Parathyroid adenoma (tissue), 2 donors: ENCODE measurements at regions not wholly inside any gene's neighbourhood (a gene's known extent, or its start where the extent isn't known, plus 50 kb on each side); places are given as distances from the start of the nearest gene placed in this dataset.

Experiments used
- H2AFZ ChIP-seq: fragments of 300-600 bp; sonication (generic); one replicate; pipeline ENCODE4 v1.7.0; 2017; ENCODE audit warnings: antibody characterized with exemption, mild to moderate bottlenecking
- H3K27ac ChIP-seq: fragments of 300-600 bp; sonication (generic); one replicate; pipeline ENCODE4 v1.7.0; 2017
- H3K27me3 ChIP-seq: fragments of 300-600 bp; sonication (generic); one replicate; pipeline ENCODE4 v1.7.0; 2017; ENCODE audit warnings: low read length; ENCODE audit not compliant: control insufficient read depth, insufficient read depth
- H3K36me3 ChIP-seq: fragments of 300-600 bp; sonication (generic); one replicate; pipeline ENCODE4 v1.7.0; 2017; ENCODE audit warnings: low read length; ENCODE audit not compliant: control insufficient read depth, insufficient read depth
- H3K4me1 ChIP-seq: fragments of 300-600 bp; sonication (generic); one replicate; pipeline ENCODE4 v1.7.0; 2017; ENCODE audit warnings: control low read depth
- H3K4me2 ChIP-seq: fragments of 300-600 bp; sonication (generic); one replicate; pipeline ENCODE4 v1.7.0; 2017; ENCODE audit warnings: low read length
- H3K4me3 ChIP-seq: fragments of 300-600 bp; sonication (generic); one replicate; pipeline ENCODE4 v1.7.0; 2017; ENCODE audit warnings: low read depth, low read length
- H3K79me2 ChIP-seq: fragments of 300-600 bp; sonication (generic); one replicate; pipeline ENCODE4 v1.7.0; 2017; ENCODE audit warnings: control low read depth
- H3K9ac ChIP-seq: fragments of 300-600 bp; sonication (generic); one replicate; pipeline ENCODE4 v1.7.0; 2017; ENCODE audit warnings: mild to moderate bottlenecking
- H3K9me3 ChIP-seq: fragments of 300-600 bp; sonication (generic); one replicate; pipeline ENCODE4 v1.7.0; 2017; ENCODE audit warnings: low read length; ENCODE audit not compliant: control insufficient read depth
- TF ChIP-seq, protein P1 (sequence below): fragments of 300-600 bp; sonication (generic); IDR thresholded peaks from one replicate; pipeline ENCODE4 v1.7.0; 2017; ENCODE audit warnings: antibody characterized with exemption, mild to moderate bottlenecking
- donor health status: primary hyperparathyroidism.

DNA sequence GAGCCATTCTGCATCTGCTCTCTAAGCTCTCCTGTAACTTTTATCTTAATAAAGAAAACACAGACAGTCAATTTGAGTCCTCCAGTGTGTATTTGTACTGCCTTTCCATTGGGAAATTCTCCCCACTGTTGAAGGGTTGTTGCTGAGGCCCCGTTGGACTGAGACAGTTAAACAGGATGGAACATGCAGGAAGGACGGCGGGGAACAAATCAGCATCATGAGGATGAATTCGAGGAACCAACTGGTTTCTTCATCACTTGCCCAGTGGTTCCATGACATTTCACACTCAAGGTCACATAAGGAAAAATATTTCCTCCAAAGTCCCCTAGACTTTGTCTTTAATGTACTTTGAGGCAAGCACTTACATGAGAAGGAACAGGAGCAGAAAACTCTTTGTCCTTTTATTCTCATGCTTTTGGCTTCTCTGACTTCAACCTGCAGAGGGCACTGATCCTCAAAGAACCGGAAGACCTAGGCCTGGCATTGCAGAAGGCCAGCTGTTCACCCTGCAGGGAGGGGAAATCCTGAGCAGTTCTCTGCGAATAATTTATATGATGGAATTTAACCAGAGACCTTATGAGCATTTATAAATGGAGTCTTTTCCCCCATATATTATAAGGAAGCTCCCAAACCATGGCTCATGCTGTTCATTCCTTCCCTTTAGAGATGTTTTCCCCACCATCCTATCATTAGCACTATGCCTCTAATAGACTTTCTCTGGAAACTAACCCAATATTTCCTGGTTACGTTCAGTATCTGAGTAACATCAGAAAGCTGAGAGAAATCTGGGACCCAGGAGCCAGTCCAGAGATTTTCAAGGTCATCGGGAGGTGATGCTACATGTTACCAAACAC lies 55.2 kb upstream of the ADGRF1 start:
- Histone ChIP-seq H3K79me2 (no peaks in the 10 kb centered on the region), H3K9ac (no peak overlapping the region), H3K27ac (no peak overlapping the region), H3K4me3 (no peak overlapping the region), H3K9me3 (no peaks in the 10 kb centered on the region), H3K27me3 (no peaks in the 10 kb centered on the region), H3K4me1 (no peaks in the 10 kb centered on the region), H3K4me2 (no peak overlapping the region), H2AFZ (no peak overlapping the region), H3K36me3 (no peaks in the 10 kb centered on the region)
- TF ChIP-seq, protein P1, sequence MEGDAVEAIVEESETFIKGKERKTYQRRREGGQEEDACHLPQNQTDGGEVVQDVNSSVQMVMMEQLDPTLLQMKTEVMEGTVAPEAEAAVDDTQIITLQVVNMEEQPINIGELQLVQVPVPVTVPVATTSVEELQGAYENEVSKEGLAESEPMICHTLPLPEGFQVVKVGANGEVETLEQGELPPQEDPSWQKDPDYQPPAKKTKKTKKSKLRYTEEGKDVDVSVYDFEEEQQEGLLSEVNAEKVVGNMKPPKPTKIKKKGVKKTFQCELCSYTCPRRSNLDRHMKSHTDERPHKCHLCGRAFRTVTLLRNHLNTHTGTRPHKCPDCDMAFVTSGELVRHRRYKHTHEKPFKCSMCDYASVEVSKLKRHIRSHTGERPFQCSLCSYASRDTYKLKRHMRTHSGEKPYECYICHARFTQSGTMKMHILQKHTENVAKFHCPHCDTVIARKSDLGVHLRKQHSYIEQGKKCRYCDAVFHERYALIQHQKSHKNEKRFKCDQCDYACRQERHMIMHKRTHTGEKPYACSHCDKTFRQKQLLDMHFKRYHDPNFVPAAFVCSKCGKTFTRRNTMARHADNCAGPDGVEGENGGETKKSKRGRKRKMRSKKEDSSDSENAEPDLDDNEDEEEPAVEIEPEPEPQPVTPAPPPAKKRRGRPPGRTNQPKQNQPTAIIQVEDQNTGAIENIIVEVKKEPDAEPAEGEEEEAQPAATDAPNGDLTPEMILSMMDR: peak; percentile 81

DNA sequence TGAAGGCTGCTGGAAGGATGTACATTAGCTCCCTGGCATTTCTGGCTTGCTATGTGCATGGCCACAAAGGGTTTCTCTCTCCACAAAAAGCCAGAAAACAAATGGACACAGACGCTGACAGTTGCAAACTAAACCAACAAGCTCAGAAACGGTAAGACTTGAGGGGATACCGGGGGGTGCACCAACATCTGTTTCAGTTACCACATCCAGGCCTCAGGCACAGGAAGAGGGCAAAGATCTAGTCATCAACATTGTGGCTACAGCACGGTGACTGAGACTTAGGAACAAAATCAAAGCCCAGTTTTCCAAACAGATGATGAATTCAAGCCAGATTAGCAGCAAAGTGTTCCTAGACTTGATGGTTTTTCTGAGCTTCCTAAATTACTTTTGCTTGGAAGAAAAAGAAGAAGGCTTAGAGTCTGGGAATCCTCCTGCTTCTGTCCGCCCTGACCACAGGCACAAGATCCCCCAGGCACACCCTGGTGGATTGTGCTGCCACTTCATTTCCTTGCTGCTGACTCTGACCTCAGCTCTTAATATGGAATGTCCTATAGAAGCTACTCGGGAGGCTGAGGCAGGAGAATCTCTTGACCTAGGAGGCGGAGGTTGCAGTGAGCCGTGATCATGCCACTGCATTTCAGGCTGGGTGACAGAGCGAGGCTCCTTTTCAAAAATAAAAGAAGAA lies 54.2 kb upstream of the ADGRF1 start:
- no peaks in the 10 kb centered on the region for H3K9me3 ChIP-seq
- no peaks in the 10 kb centered on the region for H3K36me3 ChIP-seq
- H3K9ac ChIP-seq: no peak overlapping the region
- peaks cover 4% of the 10 kb centered on the region for H3K4me1 ChIP-seq
- H2AFZ ChIP-seq: no peak overlapping the region
- no peak overlapping the region for H3K27ac ChIP-seq
- TF ChIP-seq, protein P1: no peak
- H3K79me2 ChIP-seq: no peaks in the 10 kb centered on the region
- H3K27me3 ChIP-seq: no peaks in the 10 kb centered on the region
- no peak overlapping the region for H3K4me2 ChIP-seq
- no peak overlapping the region for H3K4me3 ChIP-seq

DNA sequence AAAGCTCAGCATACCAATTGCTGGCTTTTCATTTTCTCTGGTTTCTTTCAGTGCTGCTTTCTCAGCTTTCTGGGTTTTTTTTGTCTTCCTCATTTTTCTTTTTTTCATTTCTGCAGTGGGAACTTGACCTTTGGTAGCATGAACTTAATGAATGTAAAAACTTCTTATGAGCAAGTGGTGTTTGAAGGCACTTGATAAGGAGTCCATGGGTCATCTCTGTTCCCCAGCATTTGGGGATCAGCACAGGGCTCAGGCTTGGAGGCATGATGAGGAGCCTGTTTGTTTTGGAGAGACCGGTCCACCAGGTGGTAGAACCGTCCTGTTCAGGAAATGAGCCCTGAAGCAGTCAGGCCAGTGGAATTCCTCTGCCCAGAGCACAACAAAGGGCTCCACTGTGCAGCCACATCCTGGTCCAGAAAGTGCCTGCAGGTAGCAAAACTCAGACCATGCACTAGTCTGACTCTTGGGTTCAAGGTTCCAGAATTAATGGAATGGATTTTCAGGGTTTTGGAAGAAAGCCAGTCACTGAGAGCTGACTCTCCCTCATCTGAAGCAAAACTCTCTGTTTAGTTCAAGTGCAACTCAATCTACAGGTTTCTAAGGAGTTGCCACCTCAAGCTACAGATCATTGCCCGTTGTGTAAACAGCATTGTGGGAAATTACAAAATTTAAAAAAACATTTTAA lies 52.3 kb upstream of the ADGRF1 start:
- Histone ChIP-seq H3K36me3 (no peaks in the 10 kb centered on the region), H3K9ac (no peak overlapping the region), H3K27me3 (no peaks in the 10 kb centered on the region), H3K9me3 (no peaks in the 10 kb centered on the region), H3K4me2 (no peak overlapping the region), H3K79me2 (no peaks in the 10 kb centered on the region), H2AFZ (no peak overlapping the region), H3K27ac (no peak overlapping the region), H3K4me1 (peaks cover 4% of the 10 kb centered on the region), H3K4me3 (no peak overlapping the region)
- TF ChIP-seq, protein P1: no peak

DNA sequence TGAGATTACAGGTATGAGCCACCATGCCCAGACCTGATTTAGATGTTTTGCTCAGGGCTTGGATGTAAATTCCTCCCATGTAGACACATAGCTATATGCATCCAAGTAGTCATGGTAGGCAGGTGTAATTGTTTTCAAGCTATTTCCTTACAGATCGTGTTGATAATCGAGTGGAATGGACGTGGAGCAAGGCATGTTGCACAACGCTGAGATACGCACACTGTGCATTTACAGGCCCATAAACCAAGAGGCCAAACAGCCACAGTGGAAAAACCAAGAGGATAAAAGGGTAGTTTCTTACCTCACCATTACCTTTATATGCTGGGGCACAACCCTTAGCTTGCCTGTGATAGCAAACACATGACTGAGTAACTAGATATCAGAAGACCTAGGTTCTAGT lies 51.0 kb upstream of the ADGRF1 start:
- TF ChIP-seq, protein P1: no peak
- no peaks in the 10 kb centered on the region for H3K36me3 ChIP-seq
- H3K4me3 ChIP-seq: no peak overlapping the region
- no peaks in the 10 kb centered on the region for H3K79me2 ChIP-seq
- no peaks in the 10 kb centered on the region for H3K9me3 ChIP-seq
- H2AFZ ChIP-seq: no peak overlapping the region
- no peak overlapping the region for H3K4me2 ChIP-seq
- H3K9ac ChIP-seq: no peak overlapping the region
- no peak overlapping the region for H3K27ac ChIP-seq
- H3K27me3 ChIP-seq: no peaks in the 10 kb centered on the region
- peaks cover 4% of the 10 kb centered on the region for H3K4me1 ChIP-seq
